ENCODE measurements at regions not wholly inside any gene's neighbourhood (a gene's known extent, or its start where the extent isn't known, plus 50 kb on each side); places are given as distances from the start of the nearest gene placed in this dataset.
A peak's percentile ranks its signal among the peaks of the same experiment; 100 is the strongest.

GRCh38 chr12:108060903-108061302 lies 68.2 kb upstream of the WSCD2 start:
- no peaks in the 10 kb centered on the region for H3K9me3 Mint-ChIP-seq
- TF ChIP-seq CTCF (IDR thresholded peaks at IDR 0.05) = no peak
- H3K4me1 Mint-ChIP-seq (ENCODE audit: low read depth) = no peaks in the 10 kb centered on the region
- ChIA-PET POLR2A (no interaction called here), CTCF (no interaction called here)
- no peak overlapping the region for H3K27ac Mint-ChIP-seq
- H3K4me3 Mint-ChIP-seq = no peak overlapping the region
- peaks cover 24% of the 10 kb centered on the region for H3K27me3 Mint-ChIP-seq
- no peak for ATAC-seq
- DNase-seq = no peak
- H3K36me3 Mint-ChIP-seq (ENCODE audit: low read depth) = no peaks in the 10 kb centered on the region
- intact Hi-C loops (cut with micrococcal nuclease) = no loop called here

GRCh38 chr12:108063192-108063591 lies 65.9 kb upstream of the WSCD2 start:
- intact Hi-C loops (cut with micrococcal nuclease) = no loop called here
- no peak overlapping the region for H3K4me3 Mint-ChIP-seq

GRCh38 chr12:108065069-108065468 lies 64.0 kb upstream of the WSCD2 start:
- POLR2A ChIA-PET = no interaction called here
- Mint-ChIP-seq H3K4me1 (ENCODE audit: low read depth) (no peaks in the 10 kb centered on the region), H3K4me3 (no peak overlapping the region), H3K27me3 (peaks cover 13% of the 10 kb centered on the region), H3K9me3 (no peaks in the 10 kb centered on the region), H3K36me3 (ENCODE audit: low read depth) (no peaks in the 10 kb centered on the region), H3K27ac (no peak overlapping the region)
- TF ChIP-seq CTCF (IDR thresholded peaks at IDR 0.05) = no peak
- CTCF ChIA-PET = interaction anchor here (1.1 to 1.4 kb wide), 2 partner anchors 18 to 129 kb away, joined by 3 read pairs; no protein-coding TSS in a partner anchor
- ATAC-seq (no peak), DNase-seq (no peak)
- intact Hi-C loops (cut with micrococcal nuclease) = no loop called here

More at GRCh38 chr12:108063192-108063591, 65.9 kb upstream of the WSCD2 start:
- Mint-ChIP-seq H3K9me3 (no peaks in the 10 kb centered on the region), H3K27ac (no peak overlapping the region), H3K27me3 (peaks cover 14% of the 10 kb centered on the region), H3K4me1 (ENCODE audit: low read depth) (no peaks in the 10 kb centered on the region), H3K36me3 (ENCODE audit: low read depth) (no peaks in the 10 kb centered on the region)
- TF ChIP-seq CTCF (IDR thresholded peaks at IDR 0.05) = peak; percentile 50
- no peak for ATAC-seq
- DNase-seq = no peak
- ChIA-PET CTCF (interaction anchor here (0.6 to 1.4 kb wide), 4 partner anchors 13 to 449 kb away, joined by 3 to 4 read pairs (median 3); no protein-coding TSS in a partner anchor), POLR2A (no interaction called here)

- ChIA-PET CTCF (no interaction called here), POLR2A (no interaction called here)
- no peak for TF ChIP-seq CTCF (IDR thresholded peaks at IDR 0.05)
- Mint-ChIP-seq H3K9me3 (no peaks in the 10 kb centered on the region), H3K4me1 (ENCODE audit: low read depth) (no peaks in the 10 kb centered on the region), H3K4me3 (no peak overlapping the region), H3K36me3 (ENCODE audit: low read depth) (no peaks in the 10 kb centered on the region), H3K27ac (no peak overlapping the region), H3K27me3 (peaks cover 21% of the 10 kb centered on the region)
- no peak for ATAC-seq
- intact Hi-C loops (cut with micrococcal nuclease) = no loop called here
- DNase-seq = no peak
These were observed 62.2 kb upstream of the WSCD2 start for GRCh38 chr12:108066583-108067577.

- no peaks in the 10 kb centered on the region for H3K4me1 Mint-ChIP-seq (ENCODE audit: low read depth)
- TF ChIP-seq CTCF (IDR thresholded peaks at IDR 0.05) = no peak
- no peak overlapping the region for H3K4me3 Mint-ChIP-seq
- no peaks in the 10 kb centered on the region for H3K9me3 Mint-ChIP-seq
- POLR2A ChIA-PET = no interaction called here
- no peak overlapping the region for H3K27ac Mint-ChIP-seq
- intact Hi-C loops (cut with micrococcal nuclease) = no loop called here
- H3K36me3 Mint-ChIP-seq (ENCODE audit: low read depth) = no peaks in the 10 kb centered on the region
- DNase-seq (no peak), ATAC-seq (no peak)
- H3K27me3 Mint-ChIP-seq = peaks cover 19% of the 10 kb centered on the region
- CTCF ChIA-PET = no interaction called here
These were observed 59.4 kb upstream of the WSCD2 start for GRCh38 chr12:108069651-108070165.
